ENCODE measurements at regions not wholly inside any gene's neighbourhood (a gene's known extent, or its start where the extent isn't known, plus 50 kb on each side); places are given as distances from the start of the nearest gene placed in this dataset.

DNA sequence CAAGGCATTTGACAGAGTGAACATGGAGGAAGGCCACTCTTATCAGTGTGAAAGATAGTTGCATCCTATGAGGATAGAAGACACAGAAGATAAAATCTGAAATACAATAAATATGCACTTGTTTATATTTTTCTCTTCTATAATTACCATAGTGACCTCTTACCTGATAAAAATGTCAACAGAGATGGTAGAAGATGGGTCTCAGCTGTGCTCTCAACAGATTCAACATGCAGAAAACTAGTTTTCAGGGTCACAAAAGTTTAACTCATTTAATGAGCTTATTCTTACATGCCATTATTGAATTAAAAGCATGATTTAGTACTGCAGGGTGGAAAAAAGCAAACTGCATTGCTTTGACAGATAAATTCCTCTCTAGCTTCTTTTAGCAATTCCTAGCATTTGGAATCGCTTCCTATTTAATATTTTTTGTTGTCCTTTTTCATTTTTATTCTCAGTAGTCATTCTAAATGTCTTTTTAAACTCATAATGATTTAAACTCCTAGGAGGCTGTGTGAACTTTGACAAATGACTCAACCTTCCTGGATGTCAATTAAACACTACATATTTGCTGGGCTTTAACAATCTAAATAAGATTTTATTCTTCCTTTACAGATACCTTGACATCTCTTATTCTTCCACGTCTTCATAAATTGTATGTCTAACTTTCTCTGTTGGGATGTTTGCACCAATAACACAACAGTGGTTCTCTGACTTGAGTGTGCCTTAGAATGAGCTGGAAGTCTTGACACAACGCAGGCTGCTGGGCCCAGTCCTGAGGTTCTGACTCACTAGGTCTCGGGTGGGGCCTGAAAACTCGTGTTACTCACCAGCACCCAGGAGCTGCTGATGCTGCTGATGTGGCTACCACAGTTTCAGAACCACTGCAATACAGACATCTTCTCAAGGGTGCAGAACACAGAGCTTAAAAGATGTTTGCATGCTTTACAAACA, 565.5 kb upstream of the IGFBP3 start:
- Histone ChIP-seq H2AFZ (no peak overlapping the region), H3F3A (replicated peaks; ENCODE audit: low read depth) (no peaks in the 10 kb centered on the region), H3K4me1 (ENCODE audit: insufficient read depth) (no peaks in the 10 kb centered on the region), H3K27ac (ENCODE audit: low read depth) (no peak overlapping the region), H3K79me2 (replicated peaks; ENCODE audit: insufficient read depth) (no peaks in the 10 kb centered on the region), H3K4me2 (no peak overlapping the region), H3K4me3 (no peak overlapping the region), H4K20me1 (replicated peaks; ENCODE audit: insufficient read depth) (no peaks in the 10 kb centered on the region), H3K36me3 (ENCODE audit: insufficient read depth) (no peaks in the 10 kb centered on the region), H3K27me3 (ENCODE audit: insufficient read depth) (no peaks in the 10 kb centered on the region), H3K9me2 (ENCODE audit: insufficient read depth) (no peaks in the 10 kb centered on the region; the same call in 1 of the 2 replicates)
- no peak overlapping the region for H3K4me3 Mint-ChIP-seq
- H3K4me1 Mint-ChIP-seq, result no peaks in the 10 kb centered on the region
- ATAC-seq (no peak), DNase-seq (ENCODE audit: low spot score) (no peak)
- H3K9me3 Mint-ChIP-seq, result no peaks in the 10 kb centered on the region; the same call in 1 of the 3 replicates
- H3K36me3 Mint-ChIP-seq (ENCODE audit: low read depth), result no peaks in the 10 kb centered on the region
- no peak for TF ChIP-seq ZNF114 (CRISPR knock-in tag; IDR thresholded peaks at IDR 0.05)
- H3K27me3 Mint-ChIP-seq (ENCODE audit: insufficient read depth, low read depth, poor library complexity), result no peaks in the 10 kb centered on the region
- H3K27ac Mint-ChIP-seq, result no peak overlapping the region

DNA sequence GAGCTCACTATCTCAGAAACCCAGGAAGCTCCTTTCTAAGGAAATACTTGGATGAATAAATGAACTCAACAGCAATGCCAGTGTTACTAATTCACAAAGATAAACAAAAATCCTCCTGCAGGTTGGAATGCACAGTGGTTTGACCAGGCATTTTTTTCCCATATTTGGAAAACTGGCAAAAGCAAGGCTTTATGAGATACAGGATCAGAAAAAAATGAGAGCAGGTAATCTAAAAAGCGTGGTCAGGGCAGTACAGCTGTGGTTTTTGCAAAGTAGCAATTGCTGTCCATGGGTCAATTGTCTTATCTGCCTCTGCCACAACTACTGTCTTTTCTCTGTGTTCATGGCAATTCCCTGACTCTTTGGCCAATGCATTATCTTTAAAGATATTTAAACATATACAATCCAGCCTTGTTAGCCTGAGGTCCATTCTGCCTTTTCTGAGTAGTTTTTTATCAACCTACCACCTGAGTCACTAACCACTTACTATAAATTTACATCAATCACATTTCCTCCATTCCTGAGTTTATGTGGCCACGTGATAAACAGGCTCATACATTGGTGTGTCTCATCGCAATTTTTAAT, 564.5 kb upstream of the IGFBP3 start:
- ATAC-seq, result no peak
- no peak overlapping the region for H3K27ac Mint-ChIP-seq

More for the DNA sequence above, 564.5 kb upstream of the IGFBP3 start:
- Mint-ChIP-seq H3K36me3 (ENCODE audit: low read depth) (no peaks in the 10 kb centered on the region), H3K27me3 (ENCODE audit: insufficient read depth, low read depth, poor library complexity) (no peaks in the 10 kb centered on the region), H3K9me3 (no peaks in the 10 kb centered on the region; the same call in 1 of the 3 replicates), H3K4me1 (no peaks in the 10 kb centered on the region), H3K4me3 (no peak overlapping the region)
- no peak overlapping the region for H2AFZ ChIP-seq
- H3K9me2 ChIP-seq (ENCODE audit: insufficient read depth), result no peaks in the 10 kb centered on the region; the same call in 1 of the 2 replicates
- H3K36me3 ChIP-seq (ENCODE audit: insufficient read depth), result no peaks in the 10 kb centered on the region
- no peak overlapping the region for H3K27ac ChIP-seq (ENCODE audit: low read depth)
- no peaks in the 10 kb centered on the region for H3K27me3 ChIP-seq (ENCODE audit: insufficient read depth)
- H3F3A ChIP-seq (replicated peaks; ENCODE audit: low read depth), result no peaks in the 10 kb centered on the region
- TF ChIP-seq, protein P1, sequence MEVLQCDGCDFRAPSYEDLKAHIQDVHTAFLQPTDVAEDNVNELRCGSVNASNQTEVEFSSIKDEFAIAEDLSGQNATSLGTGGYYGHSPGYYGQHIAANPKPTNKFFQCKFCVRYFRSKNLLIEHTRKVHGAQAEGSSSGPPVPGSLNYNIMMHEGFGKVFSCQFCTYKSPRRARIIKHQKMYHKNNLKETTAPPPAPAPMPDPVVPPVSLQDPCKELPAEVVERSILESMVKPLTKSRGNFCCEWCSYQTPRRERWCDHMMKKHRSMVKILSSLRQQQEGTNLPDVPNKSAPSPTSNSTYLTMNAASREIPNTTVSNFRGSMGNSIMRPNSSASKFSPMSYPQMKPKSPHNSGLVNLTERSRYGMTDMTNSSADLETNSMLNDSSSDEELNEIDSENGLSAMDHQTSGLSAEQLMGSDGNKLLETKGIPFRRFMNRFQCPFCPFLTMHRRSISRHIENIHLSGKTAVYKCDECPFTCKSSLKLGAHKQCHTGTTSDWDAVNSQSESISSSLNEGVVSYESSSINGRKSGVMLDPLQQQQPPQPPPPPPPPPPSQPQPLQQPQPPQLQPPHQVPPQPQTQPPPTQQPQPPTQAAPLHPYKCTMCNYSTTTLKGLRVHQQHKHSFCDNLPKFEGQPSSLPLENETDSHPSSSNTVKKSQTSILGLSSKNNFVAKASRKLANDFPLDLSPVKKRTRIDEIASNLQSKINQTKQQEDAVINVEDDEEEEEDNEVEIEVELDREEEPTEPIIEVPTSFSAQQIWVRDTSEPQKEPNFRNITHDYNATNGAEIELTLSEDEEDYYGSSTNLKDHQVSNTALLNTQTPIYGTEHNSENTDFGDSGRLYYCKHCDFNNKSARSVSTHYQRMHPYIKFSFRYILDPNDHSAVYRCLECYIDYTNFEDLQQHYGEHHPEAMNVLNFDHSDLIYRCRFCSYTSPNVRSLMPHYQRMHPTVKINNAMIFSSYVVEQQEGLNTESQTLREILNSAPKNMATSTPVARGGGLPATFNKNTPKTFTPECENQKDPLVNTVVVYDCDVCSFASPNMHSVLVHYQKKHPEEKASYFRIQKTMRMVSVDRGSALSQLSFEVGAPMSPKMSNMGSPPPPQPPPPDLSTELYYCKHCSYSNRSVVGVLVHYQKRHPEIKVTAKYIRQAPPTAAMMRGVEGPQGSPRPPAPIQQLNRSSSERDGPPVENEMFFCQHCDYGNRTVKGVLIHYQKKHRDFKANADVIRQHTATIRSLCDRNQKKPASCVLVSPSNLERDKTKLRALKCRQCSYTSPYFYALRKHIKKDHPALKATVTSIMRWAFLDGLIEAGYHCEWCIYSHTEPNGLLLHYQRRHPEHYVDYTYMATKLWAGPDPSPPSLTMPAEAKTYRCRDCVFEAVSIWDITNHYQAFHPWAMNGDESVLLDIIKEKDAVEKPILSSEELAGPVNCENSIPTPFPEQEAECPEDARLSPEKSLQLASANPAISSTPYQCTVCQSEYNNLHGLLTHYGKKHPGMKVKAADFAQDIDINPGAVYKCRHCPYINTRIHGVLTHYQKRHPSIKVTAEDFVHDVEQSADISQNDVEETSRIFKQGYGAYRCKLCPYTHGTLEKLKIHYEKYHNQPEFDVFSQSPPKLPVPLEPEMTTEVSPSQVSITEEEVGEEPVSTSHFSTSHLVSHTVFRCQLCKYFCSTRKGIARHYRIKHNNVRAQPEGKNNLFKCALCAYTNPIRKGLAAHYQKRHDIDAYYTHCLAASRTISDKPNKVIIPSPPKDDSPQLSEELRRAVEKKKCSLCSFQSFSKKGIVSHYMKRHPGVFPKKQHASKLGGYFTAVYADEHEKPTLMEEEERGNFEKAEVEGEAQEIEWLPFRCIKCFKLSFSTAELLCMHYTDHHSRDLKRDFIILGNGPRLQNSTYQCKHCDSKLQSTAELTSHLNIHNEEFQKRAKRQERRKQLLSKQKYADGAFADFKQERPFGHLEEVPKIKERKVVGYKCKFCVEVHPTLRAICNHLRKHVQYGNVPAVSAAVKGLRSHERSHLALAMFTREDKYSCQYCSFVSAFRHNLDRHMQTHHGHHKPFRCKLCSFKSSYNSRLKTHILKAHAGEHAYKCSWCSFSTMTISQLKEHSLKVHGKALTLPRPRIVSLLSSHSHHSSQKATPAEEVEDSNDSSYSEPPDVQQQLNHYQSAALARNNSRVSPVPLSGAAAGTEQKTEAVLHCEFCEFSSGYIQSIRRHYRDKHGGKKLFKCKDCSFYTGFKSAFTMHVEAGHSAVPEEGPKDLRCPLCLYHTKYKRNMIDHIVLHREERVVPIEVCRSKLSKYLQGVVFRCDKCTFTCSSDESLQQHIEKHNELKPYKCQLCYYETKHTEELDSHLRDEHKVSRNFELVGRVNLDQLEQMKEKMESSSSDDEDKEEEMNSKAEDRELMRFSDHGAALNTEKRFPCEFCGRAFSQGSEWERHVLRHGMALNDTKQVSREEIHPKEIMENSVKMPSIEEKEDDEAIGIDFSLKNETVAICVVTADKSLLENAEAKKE (CRISPR knock-in tag; IDR thresholded peaks at IDR 0.05), result no peak
- H4K20me1 ChIP-seq (replicated peaks; ENCODE audit: insufficient read depth), result no peaks in the 10 kb centered on the region
- H3K79me2 ChIP-seq (replicated peaks; ENCODE audit: insufficient read depth), result no peaks in the 10 kb centered on the region
- no peak overlapping the region for H3K4me3 ChIP-seq
- DNase-seq (ENCODE audit: low spot score), result no peak
- H3K4me2 ChIP-seq, result no peak overlapping the region
- H3K4me1 ChIP-seq (ENCODE audit: insufficient read depth), result no peaks in the 10 kb centered on the region
